ENCODE measurements at regions not wholly inside any gene's neighbourhood (a gene's known extent, or its start where the extent isn't known, plus 50 kb on each side); places are given as distances from the start of the nearest gene placed in this dataset.

- no peak for DNase-seq (ENCODE audit: low read depth, low spot score)
Measured at GRCh38 chr12:131356485-131357184, 354.3 kb upstream of the SFSWAP start.

GRCh38 chr12:131357185-131357747, 353.6 kb upstream of the SFSWAP start:
- no peak overlapping the region for H3K27ac ChIP-seq (ENCODE audit: control insufficient read depth, insufficient read depth, low read length)
- no peak overlapping the region for H2AFZ ChIP-seq (ENCODE audit: control insufficient read depth, low read length)
- H3K4me2 ChIP-seq (ENCODE audit: control insufficient read depth, extremely low read depth, insufficient read depth, low read depth, low read length), result no peak overlapping the region
- no peak overlapping the region for H3K4me3 ChIP-seq (ENCODE audit: control insufficient read depth in 2 of 3, extremely low read depth in 1 of 3, insufficient read depth in 2 of 3, low read depth in 1 of 3, low read length in 3 of 3)
- no peak overlapping the region for H3K9ac ChIP-seq (ENCODE audit: control insufficient read depth, extremely low read depth, insufficient read depth, low read length)
- no peaks in the 10 kb centered on the region for H3K9me1 ChIP-seq (ENCODE audit: control insufficient read depth, extremely low read depth, insufficient read depth, low read length)
- DNase-seq (ENCODE audit: low read depth, low spot score), result no peak
- no peaks in the 10 kb centered on the region for H3K36me3 ChIP-seq (ENCODE audit: control insufficient read depth in 2 of 2, extremely low read depth in 1 of 2, insufficient read depth in 2 of 2, low read length in 2 of 2)
- no peaks in the 10 kb centered on the region for H3K27me3 ChIP-seq (ENCODE audit: control insufficient read depth, extremely low read depth, insufficient read depth, low read length)
- dilution Hi-C loops (cut with MboI; ENCODE audit: extremely low pct_ligation_motif_present, low sequenced_read_pairs), result no loop called here
- H3K4me1 ChIP-seq (ENCODE audit: control insufficient read depth, extremely low read depth, insufficient read depth, low read length), result no peaks in the 10 kb centered on the region
- no peaks in the 10 kb centered on the region for H3K9me3 ChIP-seq (ENCODE audit: control insufficient read depth, low read depth, low read length)
- FAIRE-seq, result no peak
- no peaks in the 10 kb centered on the region for H3K79me2 ChIP-seq (ENCODE audit: control insufficient read depth, insufficient read depth, low read length)
- TF ChIP-seq CTCF (optimal IDR thresholded peaks at IDR 0.05 in 1 of 3, IDR thresholded peaks at IDR 0.05 in 1 of 3, conservative IDR thresholded peaks at IDR 0.05 in 1 of 3; ENCODE audit: extremely low read depth in 1 of 3, insufficient read depth in 2 of 3, low read length in 3 of 3) (no peak), EZH2 (IDR thresholded peaks at IDR 0.05; ENCODE audit: low read length) (no peak)
- H4K20me1 ChIP-seq (ENCODE audit: control insufficient read depth, extremely low read depth, insufficient read depth, low read length), result no peaks in the 10 kb centered on the region

More at GRCh38 chr12:131356485-131357184, 354.3 kb upstream of the SFSWAP start:
- H4K20me1 ChIP-seq (ENCODE audit: control insufficient read depth, extremely low read depth, insufficient read depth, low read length), result no peaks in the 10 kb centered on the region
- H3K79me2 ChIP-seq (ENCODE audit: control insufficient read depth, insufficient read depth, low read length), result no peaks in the 10 kb centered on the region
- H3K9me3 ChIP-seq (ENCODE audit: control insufficient read depth, low read depth, low read length), result no peaks in the 10 kb centered on the region
- no peaks in the 10 kb centered on the region for H3K36me3 ChIP-seq (ENCODE audit: control insufficient read depth in 2 of 2, extremely low read depth in 1 of 2, insufficient read depth in 2 of 2, low read length in 2 of 2)
- H3K4me2 ChIP-seq (ENCODE audit: control insufficient read depth, extremely low read depth, insufficient read depth, low read depth, low read length), result no peak overlapping the region
- no peaks in the 10 kb centered on the region for H3K9me1 ChIP-seq (ENCODE audit: control insufficient read depth, extremely low read depth, insufficient read depth, low read length)
- no peak for FAIRE-seq
- H3K9ac ChIP-seq (ENCODE audit: control insufficient read depth, extremely low read depth, insufficient read depth, low read length), result no peak overlapping the region
- no peaks in the 10 kb centered on the region for H3K27me3 ChIP-seq (ENCODE audit: control insufficient read depth, extremely low read depth, insufficient read depth, low read length)
- H3K4me1 ChIP-seq (ENCODE audit: control insufficient read depth, extremely low read depth, insufficient read depth, low read length), result no peaks in the 10 kb centered on the region
- dilution Hi-C loops (cut with MboI; ENCODE audit: extremely low pct_ligation_motif_present, low sequenced_read_pairs), result no loop called here
- no peak overlapping the region for H2AFZ ChIP-seq (ENCODE audit: control insufficient read depth, low read length)
- TF ChIP-seq EZH2 (IDR thresholded peaks at IDR 0.05; ENCODE audit: low read length) (no peak), CTCF (optimal IDR thresholded peaks at IDR 0.05 in 1 of 3, IDR thresholded peaks at IDR 0.05 in 1 of 3, conservative IDR thresholded peaks at IDR 0.05 in 1 of 3; ENCODE audit: extremely low read depth in 1 of 3, insufficient read depth in 2 of 3, low read length in 3 of 3) (no peak)
- H3K27ac ChIP-seq (ENCODE audit: control insufficient read depth, insufficient read depth, low read length), result no peak overlapping the region
- no peak overlapping the region for H3K4me3 ChIP-seq (ENCODE audit: control insufficient read depth in 2 of 3, extremely low read depth in 1 of 3, insufficient read depth in 2 of 3, low read depth in 1 of 3, low read length in 3 of 3)

All from keratinocyte (primary cell).